Mucosa of descending colon (tissue), 3 donors: ENCODE measurements at regions not wholly inside any gene's neighbourhood (a gene's known extent, or its start where the extent isn't known, plus 50 kb on each side); places are given as distances from the start of the nearest gene placed in this dataset.

Source experiments
- ATAC-seq: fragments of 200-7000 bp; cut with Tn5 transposase; one replicate; pipeline ENCODE4 v1.9.1; 2020; ENCODE audit warnings: mild to moderate bottlenecking, moderate library complexity
- DNase-seq, 3 donors: peaks; one replicate each; pipeline ENCODE4 v3.0.0-alpha.2; 2020
- H3K36me3 ChIP-seq: fragments of 200-600 bp; one replicate; pipeline ENCODE4 v1.8.0; 2021; ENCODE audit warnings: low read depth, mild to moderate bottlenecking
- H3K4me1 ChIP-seq: fragments of 200-600 bp; one replicate; pipeline ENCODE4 v1.8.0; 2021; ENCODE audit warnings: low read depth, mild to moderate bottlenecking
- H3K4me3 ChIP-seq: fragments of 200-600 bp; one replicate; pipeline ENCODE4 v1.8.0; 2021; ENCODE audit warnings: mild to moderate bottlenecking
- H3K9me3 ChIP-seq: fragments of 200-600 bp; one replicate; pipeline ENCODE4 v1.8.0; 2021; ENCODE audit warnings: mild to moderate bottlenecking
- intact Hi-C, 2 donors: fragments of 100-400 bp; cut with DNase I in 1 of 2; cut with micrococcal nuclease in 1 of 2; formaldehyde crosslinking; loops; one replicate each; pipeline versions ENCODE4 v1.11.0 to v1.11.1; 2022; cut with DNase I, micrococcal nuclease
- TF ChIP-seq, protein P1 (sequence below): fragments of 200-600 bp; IDR thresholded peaks from one replicate; pipeline ENCODE4 v1.8.0; 2022; ENCODE audit warnings: antibody characterized with exemption, mild to moderate bottlenecking
- donor health status: DM: no; HTN: no; CAD: no; lungs with moderate emphysema.
- donor health status: DM: no; HTN: no; CAD: no.
- donor health status: DM: no; HTN: yes; CAD: no.

DNA sequence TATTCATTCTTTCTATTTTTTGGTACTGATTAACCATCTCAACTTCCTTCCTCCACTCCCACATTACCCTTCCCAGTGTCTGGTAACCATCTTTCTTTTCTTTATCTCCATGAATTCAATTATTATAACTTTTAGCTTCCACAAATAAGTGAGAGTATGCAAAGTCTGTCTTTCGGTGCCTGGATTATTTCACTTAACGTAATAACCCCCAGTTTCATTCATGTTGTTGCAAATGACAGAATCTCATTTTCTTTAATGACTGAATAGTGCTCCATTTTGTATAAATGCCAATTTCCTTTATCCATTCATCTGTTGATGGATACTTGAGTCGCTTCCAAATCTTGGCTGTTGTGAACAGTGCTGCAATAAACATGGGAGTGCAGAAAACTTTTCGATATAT, 940.4 kb downstream of the GLUD2 start:
- Histone ChIP-seq H3K9me3 (no peaks in the 10 kb centered on the region), H3K36me3 (no peaks in the 10 kb centered on the region), H3K4me3 (no peak overlapping the region), H3K4me1 (no peaks in the 10 kb centered on the region)
- intact Hi-C loops, result no loop called here
- DNase-seq (no peak), ATAC-seq (no peak)
- TF ChIP-seq, protein P1, sequence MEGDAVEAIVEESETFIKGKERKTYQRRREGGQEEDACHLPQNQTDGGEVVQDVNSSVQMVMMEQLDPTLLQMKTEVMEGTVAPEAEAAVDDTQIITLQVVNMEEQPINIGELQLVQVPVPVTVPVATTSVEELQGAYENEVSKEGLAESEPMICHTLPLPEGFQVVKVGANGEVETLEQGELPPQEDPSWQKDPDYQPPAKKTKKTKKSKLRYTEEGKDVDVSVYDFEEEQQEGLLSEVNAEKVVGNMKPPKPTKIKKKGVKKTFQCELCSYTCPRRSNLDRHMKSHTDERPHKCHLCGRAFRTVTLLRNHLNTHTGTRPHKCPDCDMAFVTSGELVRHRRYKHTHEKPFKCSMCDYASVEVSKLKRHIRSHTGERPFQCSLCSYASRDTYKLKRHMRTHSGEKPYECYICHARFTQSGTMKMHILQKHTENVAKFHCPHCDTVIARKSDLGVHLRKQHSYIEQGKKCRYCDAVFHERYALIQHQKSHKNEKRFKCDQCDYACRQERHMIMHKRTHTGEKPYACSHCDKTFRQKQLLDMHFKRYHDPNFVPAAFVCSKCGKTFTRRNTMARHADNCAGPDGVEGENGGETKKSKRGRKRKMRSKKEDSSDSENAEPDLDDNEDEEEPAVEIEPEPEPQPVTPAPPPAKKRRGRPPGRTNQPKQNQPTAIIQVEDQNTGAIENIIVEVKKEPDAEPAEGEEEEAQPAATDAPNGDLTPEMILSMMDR, result no peak

DNA sequence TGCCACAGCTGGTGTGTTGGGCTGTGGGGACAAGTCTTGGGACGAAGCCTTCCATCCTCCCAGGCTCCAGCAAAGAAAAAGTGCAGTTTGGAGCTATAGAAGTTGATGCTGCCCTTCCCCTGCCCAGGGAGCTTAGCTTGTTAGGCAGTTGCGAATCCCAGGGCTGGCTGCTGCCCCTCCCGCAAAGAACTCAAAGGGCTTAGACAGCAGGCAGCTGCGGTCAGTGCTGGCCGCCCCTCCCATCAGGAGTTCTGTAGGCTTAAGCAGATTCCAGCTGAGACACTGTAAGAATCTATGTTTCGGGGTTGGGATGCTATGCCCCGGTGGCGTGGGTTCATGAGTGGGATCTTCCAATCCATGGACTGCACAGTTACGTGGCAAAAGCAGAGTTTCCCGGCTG, 956.7 kb downstream of the GLUD2 start:
- intact Hi-C loops, result no loop called here
- Histone ChIP-seq H3K9me3 (no peaks in the 10 kb centered on the region), H3K36me3 (no peaks in the 10 kb centered on the region), H3K4me1 (no peaks in the 10 kb centered on the region), H3K4me3 (no peak overlapping the region)
- ATAC-seq (no peak), DNase-seq (peak in 1 of 3 donors; percentile 20)
- TF ChIP-seq, protein P1, result no peak

DNA sequence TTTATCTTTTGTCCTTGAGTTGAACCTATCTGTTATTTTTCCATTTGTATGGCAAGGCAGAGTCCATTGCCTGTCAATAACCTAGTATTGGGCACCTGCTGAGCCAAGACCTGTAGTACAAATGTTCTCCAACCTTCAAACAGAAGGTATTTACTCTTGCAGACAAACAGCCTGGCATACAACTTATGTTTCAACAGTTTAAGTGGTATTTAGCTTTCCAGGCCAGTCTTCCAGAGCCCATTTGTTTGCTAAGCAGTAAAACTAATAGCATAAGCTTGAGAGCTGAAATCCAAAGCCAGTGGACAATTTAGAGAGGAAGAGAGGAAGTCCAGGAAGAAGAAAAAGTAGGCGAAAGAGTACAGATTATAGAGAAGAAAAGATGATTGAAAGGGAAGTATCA, 979.3 kb downstream of the GLUD2 start:
- ATAC-seq (no peak), DNase-seq (no peak)
- Histone ChIP-seq H3K9me3 (no peaks in the 10 kb centered on the region), H3K36me3 (no peaks in the 10 kb centered on the region), H3K4me1 (no peaks in the 10 kb centered on the region), H3K4me3 (no peak overlapping the region)
- TF ChIP-seq, protein P1, result no peak
- intact Hi-C loops, result no loop called here

DNA sequence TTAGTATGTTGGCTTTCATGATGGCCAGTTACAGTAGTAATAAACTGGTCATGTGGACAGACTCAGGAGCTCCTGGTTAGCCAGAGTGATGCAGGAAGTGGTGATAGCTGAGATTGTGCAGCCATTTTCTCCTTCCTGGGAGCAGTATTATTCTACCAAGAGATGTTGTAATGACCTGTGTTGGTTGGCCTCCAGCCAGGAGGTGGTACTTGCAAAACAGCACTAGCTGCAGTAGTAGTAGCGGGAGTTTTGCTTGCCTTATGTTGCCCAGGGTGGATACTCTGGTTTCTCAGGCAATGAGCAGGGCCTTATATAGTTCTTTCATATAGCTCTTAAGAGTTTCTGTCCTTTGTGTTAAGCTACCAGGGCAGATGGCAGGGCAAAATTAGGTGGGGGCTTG, 998.8 kb downstream of the GLUD2 start:
- no peak for DNase-seq
- Histone ChIP-seq H3K4me1 (no peaks in the 10 kb centered on the region), H3K4me3 (no peak overlapping the region), H3K36me3 (no peaks in the 10 kb centered on the region), H3K9me3 (no peaks in the 10 kb centered on the region)
- TF ChIP-seq, protein P1, result no peak
- no peak for ATAC-seq
- intact Hi-C loops, result no loop called here

DNA sequence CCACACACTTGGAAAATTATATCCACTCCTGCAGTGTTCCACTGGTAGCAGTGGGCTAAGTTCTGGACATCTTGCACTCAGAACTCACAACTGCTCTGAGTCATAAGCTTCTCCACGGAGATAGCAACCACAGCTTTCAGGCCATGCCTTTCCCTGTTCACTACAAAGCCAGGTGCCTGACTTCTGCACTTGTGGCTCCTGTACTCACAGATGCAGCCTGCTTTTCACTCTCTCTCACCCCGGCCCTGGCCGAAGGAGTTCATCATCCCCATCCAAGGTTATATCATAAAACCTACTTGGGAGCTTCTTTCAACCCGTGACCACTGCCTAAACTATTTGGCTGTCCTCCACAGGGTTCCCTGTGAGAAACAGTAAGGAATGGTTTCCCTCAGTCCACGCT, 999.4 kb downstream of the GLUD2 start:
- DNase-seq (no peak), ATAC-seq (no peak)
- H3K4me1 ChIP-seq, result no peaks in the 10 kb centered on the region
- no peaks in the 10 kb centered on the region for H3K9me3 ChIP-seq
- intact Hi-C loops, result no loop called here
- no peaks in the 10 kb centered on the region for H3K36me3 ChIP-seq
- TF ChIP-seq, protein P1, result no peak
- no peak overlapping the region for H3K4me3 ChIP-seq

DNA sequence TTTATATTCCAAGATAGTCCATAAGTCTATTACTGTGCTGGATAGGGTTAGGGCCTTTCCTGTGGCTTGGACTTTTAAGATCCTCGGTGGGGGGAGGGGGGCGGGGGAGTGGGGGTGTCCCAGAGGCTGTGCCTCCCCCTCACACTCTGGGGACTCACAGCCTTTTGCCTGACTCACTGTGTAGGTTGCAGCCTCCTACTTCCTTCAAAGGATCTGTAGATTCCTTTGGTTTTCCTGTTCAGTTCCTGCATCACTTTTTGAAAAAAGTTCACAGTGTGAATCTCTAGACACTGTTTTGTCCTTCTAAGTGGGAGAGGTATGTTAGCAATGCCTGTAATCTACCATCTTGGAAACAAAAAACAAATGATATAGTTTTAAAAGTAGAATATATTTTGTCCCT, 999.9 kb downstream of the GLUD2 start:
- Histone ChIP-seq H3K9me3 (no peaks in the 10 kb centered on the region), H3K4me1 (no peaks in the 10 kb centered on the region), H3K36me3 (no peaks in the 10 kb centered on the region), H3K4me3 (no peak overlapping the region)
- TF ChIP-seq, protein P1, result no peak
- intact Hi-C loops, result no loop called here
- no peak for ATAC-seq
- no peak for DNase-seq
